Neural crest cell (in vitro differentiated cells): ENCODE measurements at regions not wholly inside any gene's neighbourhood (a gene's known extent, or its start where the extent isn't known, plus 50 kb on each side); places are given as distances from the start of the nearest gene placed in this dataset.

Experiments
- DNase-seq: peaks from one replicate; pipeline ENCODE4 v3.0.0; 2021; ENCODE audit warnings: low read depth, mixed read lengths, low spot score
- H3K27ac Mint-ChIP-seq: one replicate; pipeline ENCODE4 v1.8.0; 2021; ENCODE audit warnings: mild to moderate bottlenecking, mixed read lengths; ENCODE audit not compliant: unreplicated experiment
- H3K27me3 Mint-ChIP-seq: 2 replicates; pipeline ENCODE4 v1.8.0; 2021; ENCODE audit warnings: low read depth, mild to moderate bottlenecking, mixed read lengths
- H3K36me3 Mint-ChIP-seq: 2 replicates; pipeline ENCODE4 v1.8.0; 2021; ENCODE audit warnings: low read depth, mild to moderate bottlenecking, mixed read lengths
- H3K4me1 Mint-ChIP-seq: 2 replicates; pipeline ENCODE4 v1.8.0; 2021; ENCODE audit warnings: mixed read lengths
- H3K4me3 Mint-ChIP-seq: one replicate; pipeline ENCODE4 v1.8.0; 2021; ENCODE audit warnings: mild to moderate bottlenecking, mixed read lengths
- H3K9me3 Mint-ChIP-seq: 2 replicates; pipeline ENCODE4 v1.8.0; 2021; ENCODE audit warnings: mixed read lengths
- CTCF ChIP-seq: fragments of 200-600 bp; sonication (generic); conservative IDR thresholded peaks from 2 replicates; pipeline ENCODE4 v1.5.0; 2021; ENCODE audit warnings: antibody characterized with exemption, mild to moderate bottlenecking

GRCh38 chr2:193743089-193743488, 1548.4 kb upstream of the TMEFF2 start:
- DNase-seq, result no peak
- TF ChIP-seq CTCF, result no peak
- no peaks in the 10 kb centered on the region for H3K4me1 Mint-ChIP-seq
- H3K4me3 Mint-ChIP-seq, result no peak overlapping the region
- no peaks in the 10 kb centered on the region for H3K27me3 Mint-ChIP-seq
- H3K27ac Mint-ChIP-seq, result no peak overlapping the region
- peaks cover 10% of the 10 kb centered on the region for H3K9me3 Mint-ChIP-seq
- H3K36me3 Mint-ChIP-seq, result peaks cover 6% of the 10 kb centered on the region

GRCh38 chr2:193738892-193739291, 1544.2 kb upstream of the TMEFF2 start:
- H3K27me3 Mint-ChIP-seq, result no peaks in the 10 kb centered on the region
- no peak overlapping the region for H3K4me3 Mint-ChIP-seq
- no peaks in the 10 kb centered on the region for H3K4me1 Mint-ChIP-seq
- DNase-seq, result no peak
- H3K27ac Mint-ChIP-seq, result no peak overlapping the region
- no peak for TF ChIP-seq CTCF
- H3K9me3 Mint-ChIP-seq, result peaks cover 4% of the 10 kb centered on the region
- H3K36me3 Mint-ChIP-seq, result peaks cover 6% of the 10 kb centered on the region

GRCh38 chr2:193712912-193713311, 1518.2 kb upstream of the TMEFF2 start:
- TF ChIP-seq CTCF, result no peak
- Mint-ChIP-seq H3K36me3 (peaks cover 7% of the 10 kb centered on the region), H3K4me1 (no peaks in the 10 kb centered on the region), H3K4me3 (no peak overlapping the region), H3K9me3 (peaks cover 8% of the 10 kb centered on the region), H3K27me3 (no peaks in the 10 kb centered on the region), H3K27ac (no peak overlapping the region)
- DNase-seq, result no peak

GRCh38 chr2:193703411-193703810, 1508.7 kb upstream of the TMEFF2 start:
- Mint-ChIP-seq H3K4me1 (no peaks in the 10 kb centered on the region), H3K4me3 (no peak overlapping the region), H3K27ac (no peak overlapping the region), H3K36me3 (no peaks in the 10 kb centered on the region), H3K9me3 (no peaks in the 10 kb centered on the region), H3K27me3 (no peaks in the 10 kb centered on the region)
- no peak for DNase-seq
- no peak for TF ChIP-seq CTCF

GRCh38 chr2:193701484-193701883, 1506.8 kb upstream of the TMEFF2 start:
- no peaks in the 10 kb centered on the region for H3K4me1 Mint-ChIP-seq
- no peak overlapping the region for H3K4me3 Mint-ChIP-seq
- no peaks in the 10 kb centered on the region for H3K36me3 Mint-ChIP-seq
- H3K27ac Mint-ChIP-seq, result no peak overlapping the region
- no peak for TF ChIP-seq CTCF
- no peaks in the 10 kb centered on the region for H3K27me3 Mint-ChIP-seq
- DNase-seq, result no peak
- H3K9me3 Mint-ChIP-seq, result no peaks in the 10 kb centered on the region

GRCh38 chr2:193695367-193695766, 1500.6 kb upstream of the TMEFF2 start:
- TF ChIP-seq CTCF, result peak; percentile 63
- no peak overlapping the region for H3K27ac Mint-ChIP-seq
- no peaks in the 10 kb centered on the region for H3K9me3 Mint-ChIP-seq
- H3K36me3 Mint-ChIP-seq, result no peaks in the 10 kb centered on the region
- H3K4me1 Mint-ChIP-seq, result no peaks in the 10 kb centered on the region
- H3K27me3 Mint-ChIP-seq, result no peaks in the 10 kb centered on the region
- H3K4me3 Mint-ChIP-seq, result no peak overlapping the region
- no peak for DNase-seq
